GM12878 (cell line): ENCODE measurements at regions not wholly inside any gene's neighbourhood (a gene's known extent, or its start where the extent isn't known, plus 50 kb on each side); places are given as distances from the start of the nearest gene placed in this dataset.

ENCODE experiments used
- MXI1 ChIP-seq: fragments of 150-350 bp; IDR thresholded peaks from 2 replicates; pipeline ENCODE4 v1.6.1; 2011; ENCODE audit warnings: low read depth, mild to moderate bottlenecking, inconsistent platforms, low read length, improper control_type of control experiment
- POLR2A ChIP-seq: IDR thresholded peaks from 2 replicates; pipeline ENCODE4 v1.6.1; 2011; ENCODE audit warnings: low read depth, mild to moderate bottlenecking, low read length
- POLR2AphosphoS2 ChIP-seq: IDR thresholded peaks from 2 replicates; pipeline ENCODE4 v1.6.1; 2011; ENCODE audit warnings: low read depth, mild to moderate bottlenecking, low read length, improper control_type of control experiment, moderate library complexity
- YY1 ChIP-seq: IDR thresholded peaks from 2 replicates; pipeline ENCODE4 v1.6.1; 2011; ENCODE audit warnings: low read depth, mild to moderate bottlenecking, low read length
- ZNF217 ChIP-seq: fragments of 450-650 bp; IDR thresholded peaks from 2 replicates; pipeline ENCODE4 v1.6.1; 2017; ENCODE audit warnings: antibody characterized with exemption, mild to moderate bottlenecking
- TF ChIP-seq, protein P1 (sequence below): IDR thresholded peaks from 2 replicates; pipeline ENCODE4 v1.6.1; 2011; ENCODE audit warnings: low read depth, mild to moderate bottlenecking, low read length, moderate library complexity, borderline replicate concordance; ENCODE audit errors: extremely low read depth

DNA sequence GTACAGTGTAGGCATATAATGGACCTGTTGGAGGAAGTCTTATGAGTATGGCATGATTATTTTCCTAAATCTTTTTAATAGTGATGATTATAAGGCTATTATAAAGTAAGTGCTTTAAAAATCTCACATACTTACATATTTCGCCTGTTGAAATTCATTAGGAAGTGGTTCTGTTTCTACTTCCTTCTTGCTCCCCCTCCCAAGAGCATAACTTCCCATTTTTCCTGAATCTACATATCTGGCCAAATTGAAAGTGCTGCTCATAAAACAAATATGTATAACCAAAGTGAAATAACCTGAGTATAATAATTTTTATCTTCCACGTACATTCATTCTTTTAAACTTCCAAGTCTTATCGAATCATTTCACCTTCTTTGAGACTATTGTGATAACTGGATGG is 455.6 kb upstream of the SEL1L start:
- no peak for TF ChIP-seq POLR2AphosphoS2
- no peak for TF ChIP-seq MXI1
- no peak for TF ChIP-seq POLR2A
- no peak for TF ChIP-seq ZNF217
- TF ChIP-seq, protein P1, sequence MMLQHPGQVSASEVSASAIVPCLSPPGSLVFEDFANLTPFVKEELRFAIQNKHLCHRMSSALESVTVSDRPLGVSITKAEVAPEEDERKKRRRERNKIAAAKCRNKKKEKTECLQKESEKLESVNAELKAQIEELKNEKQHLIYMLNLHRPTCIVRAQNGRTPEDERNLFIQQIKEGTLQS: no peak
- TF ChIP-seq YY1: no peak
